ENCODE measurements at regions not wholly inside any gene's neighbourhood (a gene's known extent, or its start where the extent isn't known, plus 50 kb on each side); places are given as distances from the start of the nearest gene placed in this dataset.

DNA sequence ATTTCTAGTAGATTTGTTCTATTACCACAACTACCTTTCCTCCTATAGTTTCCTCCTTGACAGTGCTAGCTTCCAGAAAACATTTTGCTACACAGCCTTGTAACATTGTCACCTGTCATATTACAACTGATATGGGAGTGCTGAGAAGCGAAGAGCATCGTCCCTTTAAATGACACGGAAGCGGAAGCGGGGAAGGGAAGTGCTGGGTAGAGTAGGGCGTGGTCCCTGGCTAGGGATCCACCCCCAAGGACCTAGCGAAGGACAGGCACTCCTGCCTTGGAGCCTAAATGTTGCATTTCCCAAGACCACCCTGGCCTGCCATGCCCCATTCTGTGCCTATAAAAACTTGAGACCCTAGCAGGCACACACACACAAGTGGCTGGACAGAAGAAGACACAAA, 57.4 kb upstream of the RANBP6 start:
- H3K4me3 ChIP-seq (ENCODE audit: low read depth, low read length) = no peak overlapping the region
- TF ChIP-seq, protein P1, sequence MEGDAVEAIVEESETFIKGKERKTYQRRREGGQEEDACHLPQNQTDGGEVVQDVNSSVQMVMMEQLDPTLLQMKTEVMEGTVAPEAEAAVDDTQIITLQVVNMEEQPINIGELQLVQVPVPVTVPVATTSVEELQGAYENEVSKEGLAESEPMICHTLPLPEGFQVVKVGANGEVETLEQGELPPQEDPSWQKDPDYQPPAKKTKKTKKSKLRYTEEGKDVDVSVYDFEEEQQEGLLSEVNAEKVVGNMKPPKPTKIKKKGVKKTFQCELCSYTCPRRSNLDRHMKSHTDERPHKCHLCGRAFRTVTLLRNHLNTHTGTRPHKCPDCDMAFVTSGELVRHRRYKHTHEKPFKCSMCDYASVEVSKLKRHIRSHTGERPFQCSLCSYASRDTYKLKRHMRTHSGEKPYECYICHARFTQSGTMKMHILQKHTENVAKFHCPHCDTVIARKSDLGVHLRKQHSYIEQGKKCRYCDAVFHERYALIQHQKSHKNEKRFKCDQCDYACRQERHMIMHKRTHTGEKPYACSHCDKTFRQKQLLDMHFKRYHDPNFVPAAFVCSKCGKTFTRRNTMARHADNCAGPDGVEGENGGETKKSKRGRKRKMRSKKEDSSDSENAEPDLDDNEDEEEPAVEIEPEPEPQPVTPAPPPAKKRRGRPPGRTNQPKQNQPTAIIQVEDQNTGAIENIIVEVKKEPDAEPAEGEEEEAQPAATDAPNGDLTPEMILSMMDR (IDR thresholded peaks at IDR 0.05; ENCODE audit: low read depth, low read length) = no peak

DNA sequence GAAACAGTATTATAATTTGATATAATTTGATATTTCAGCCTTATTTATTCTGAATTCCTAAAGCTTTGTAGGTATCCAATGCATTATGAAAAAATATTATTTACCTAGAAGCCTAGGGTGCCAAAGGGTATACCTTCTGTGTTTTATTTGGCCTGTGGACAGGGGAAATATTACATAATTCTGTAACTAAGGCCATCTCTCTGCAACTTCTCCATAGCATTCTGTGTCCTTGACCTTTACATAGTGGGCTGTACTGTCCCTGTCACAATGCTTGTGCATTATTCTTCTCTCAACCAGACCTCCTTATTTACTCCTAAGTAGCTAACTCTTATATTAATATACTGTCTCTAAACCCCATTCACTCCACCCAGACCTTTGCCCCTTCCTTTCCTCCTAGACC, 57.0 kb upstream of the RANBP6 start:
- no peak overlapping the region for H3K4me3 ChIP-seq (ENCODE audit: low read depth, low read length)
- TF ChIP-seq, protein P1 (IDR thresholded peaks at IDR 0.05; ENCODE audit: low read depth, low read length) = no peak

DNA sequence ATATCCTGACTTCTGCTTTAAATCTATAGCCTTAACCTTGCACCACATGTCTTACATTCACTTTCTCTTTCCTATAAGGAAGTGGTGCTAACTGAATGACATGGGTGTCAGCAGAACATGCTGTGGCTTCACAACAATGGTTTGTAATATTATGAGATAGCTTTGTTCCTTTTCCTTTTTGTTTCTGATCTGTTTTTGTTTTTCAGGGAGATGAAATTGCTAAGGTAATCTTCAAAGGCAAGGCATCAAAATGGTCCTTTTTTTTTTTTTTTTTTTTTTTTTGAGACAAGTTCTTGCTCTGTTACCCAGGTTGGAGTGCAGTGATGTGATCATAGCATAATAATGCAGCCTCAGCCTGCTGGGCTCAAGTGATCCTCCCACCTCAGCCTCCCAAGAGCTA, 53.6 kb upstream of the RANBP6 start:
- no peak overlapping the region for H3K4me3 ChIP-seq (ENCODE audit: low read depth, low read length)
- TF ChIP-seq, protein P1 (IDR thresholded peaks at IDR 0.05; ENCODE audit: low read depth, low read length) = no peak

DNA sequence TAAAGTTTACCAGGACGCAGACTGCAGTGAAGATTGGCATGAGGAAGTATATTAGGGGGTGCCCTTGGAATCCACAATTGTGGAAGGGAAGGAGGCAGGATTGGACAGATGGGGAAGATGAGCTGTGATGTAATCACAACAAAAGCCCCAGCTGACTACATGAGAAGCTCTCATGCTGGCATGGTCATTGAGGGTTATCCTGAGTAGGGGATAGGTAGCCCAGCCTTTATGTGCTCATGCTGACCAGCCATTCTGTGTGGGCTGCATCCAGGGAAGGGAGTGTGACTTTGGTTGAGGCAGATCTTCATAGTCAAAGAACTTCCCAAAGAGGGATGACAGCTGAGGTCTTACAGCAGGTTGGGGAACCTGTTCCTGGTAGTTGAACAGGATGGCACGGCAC, 52.0 kb upstream of the RANBP6 start:
- H3K4me3 ChIP-seq (ENCODE audit: low read depth, low read length) = no peak overlapping the region
- TF ChIP-seq, protein P1 (IDR thresholded peaks at IDR 0.05; ENCODE audit: low read depth, low read length) = no peak
